CMK (cell line): ENCODE measurements at regions not wholly inside any gene's neighbourhood (a gene's known extent, or its start where the extent isn't known, plus 50 kb on each side); places are given as distances from the start of the nearest gene placed in this dataset.
A peak's percentile ranks its signal among the peaks of the same experiment; 100 is the strongest.
"Not testable (repeated sequence)": the region's sequence is repeated elsewhere in the genome, so short reads cannot be mapped to it uniquely, and the experiment has no call there.

ENCODE experiments used
- DNase-seq: peaks from one replicate; pipeline ENCODE4 v3.0.0-alpha.2; 2010; ENCODE audit warnings: low read depth

DNA sequence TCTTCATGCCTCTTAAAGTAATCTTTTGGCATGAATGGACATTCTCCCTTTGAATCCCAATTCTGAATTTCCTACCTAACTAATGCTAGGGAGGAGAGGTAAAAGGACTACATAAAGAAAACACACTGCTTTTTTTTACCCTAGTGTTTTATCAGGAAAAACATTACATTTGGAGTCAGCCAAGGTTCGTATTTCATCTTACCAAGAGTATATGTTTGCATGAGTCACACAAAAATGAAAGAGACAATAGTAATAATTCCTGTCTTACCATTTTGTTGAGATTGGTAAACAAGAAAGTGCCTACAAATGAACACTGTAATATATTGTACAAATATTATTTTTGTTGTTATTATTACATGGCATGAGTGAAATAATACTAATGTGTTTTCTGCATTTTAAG is 112.9 kb upstream of the WARS2 start:
- no peak for DNase-seq

DNA sequence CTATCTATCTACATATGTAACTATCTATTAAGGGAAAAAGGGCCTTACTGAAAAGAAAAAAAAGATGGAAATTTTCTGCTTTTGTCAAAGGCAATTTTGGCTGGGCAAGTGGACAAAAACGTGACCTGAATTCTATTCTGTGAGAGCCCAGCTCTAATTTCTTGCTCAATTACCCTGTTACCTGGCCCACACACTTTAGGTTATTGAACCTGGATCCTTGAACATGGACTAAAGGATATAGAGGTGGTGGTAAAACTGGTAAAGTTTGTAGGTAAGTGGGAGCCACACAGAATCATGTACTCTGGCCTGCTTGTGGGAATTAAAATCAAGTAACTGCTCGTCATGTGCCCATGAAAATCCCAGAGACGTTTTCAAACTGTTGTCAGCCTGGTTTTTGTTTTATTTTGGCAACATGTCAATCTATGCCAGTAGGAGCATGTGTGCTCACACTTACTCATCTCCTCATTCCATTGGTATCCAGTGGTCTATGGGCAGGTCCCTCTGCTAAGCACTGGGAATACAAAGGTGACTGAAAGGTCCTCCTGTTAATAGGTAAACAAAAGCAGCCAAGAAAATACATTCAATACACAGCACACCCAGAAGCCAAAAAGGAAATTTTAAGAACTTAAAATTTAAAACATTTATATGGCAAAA is 113.7 kb upstream of the WARS2 start:
- DNase-seq, result no peak

DNA sequence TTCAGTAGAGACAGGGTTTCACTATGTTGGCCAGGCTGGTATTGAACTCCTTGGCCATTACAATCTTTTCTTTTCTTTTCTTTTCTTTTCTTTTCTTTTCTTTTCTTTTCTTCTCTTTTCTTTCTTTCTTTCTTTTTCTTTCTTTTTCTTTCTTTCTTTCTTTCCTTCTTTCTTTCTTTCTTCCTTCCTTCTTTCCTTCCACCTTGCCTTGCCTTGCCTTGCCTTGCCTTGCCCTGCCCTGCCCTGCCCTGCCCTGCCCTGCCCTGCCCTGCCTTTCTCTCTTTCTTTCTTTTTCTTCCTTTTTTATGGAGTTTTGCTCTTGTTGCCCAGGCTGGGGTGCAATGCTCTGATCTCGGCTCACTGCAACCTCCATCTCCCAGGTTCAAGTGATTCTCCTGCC is 112.5 kb upstream of the HAO2 start:
- DNase-seq, result not testable (repeated sequence)

DNA sequence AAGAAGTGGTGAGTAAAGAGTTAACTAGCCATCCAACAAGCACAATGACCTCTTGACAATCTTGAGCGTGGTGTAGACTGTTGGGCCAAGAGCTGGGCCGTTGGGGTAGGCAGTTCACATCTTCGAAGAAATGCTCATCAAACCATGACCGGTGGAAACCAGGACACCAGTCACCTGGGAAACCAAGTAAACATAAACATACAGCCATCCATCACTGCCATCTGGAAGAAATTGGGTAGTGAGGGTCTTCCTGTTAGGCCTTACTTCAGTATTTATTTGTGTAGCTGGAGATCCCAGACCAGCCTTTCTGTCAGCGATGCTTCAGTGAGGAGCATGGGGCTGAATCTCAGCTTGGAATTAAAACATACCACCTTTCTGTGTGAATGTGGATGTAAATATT is 108.1 kb upstream of the HAO2 start:
- no peak for DNase-seq

DNA sequence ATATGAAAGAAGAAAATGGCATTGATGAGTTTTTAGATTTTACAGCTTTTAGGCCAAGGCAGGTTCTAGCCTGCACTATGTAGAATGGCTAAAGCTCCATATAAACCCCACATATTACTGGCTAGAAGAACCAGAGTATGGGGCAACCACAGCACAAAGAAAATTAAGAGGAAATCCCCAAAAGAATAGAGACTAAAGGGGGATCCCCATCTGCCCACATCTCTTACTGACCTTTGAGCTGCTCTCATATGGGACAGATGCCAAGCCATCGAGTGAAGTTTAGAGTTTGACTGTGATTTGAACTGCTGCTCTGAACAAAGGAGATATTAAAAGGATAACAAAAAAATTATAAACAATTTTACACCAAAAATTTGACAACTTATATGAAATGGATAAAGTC is 102.2 kb upstream of the HAO2 start:
- no peak for DNase-seq

DNA sequence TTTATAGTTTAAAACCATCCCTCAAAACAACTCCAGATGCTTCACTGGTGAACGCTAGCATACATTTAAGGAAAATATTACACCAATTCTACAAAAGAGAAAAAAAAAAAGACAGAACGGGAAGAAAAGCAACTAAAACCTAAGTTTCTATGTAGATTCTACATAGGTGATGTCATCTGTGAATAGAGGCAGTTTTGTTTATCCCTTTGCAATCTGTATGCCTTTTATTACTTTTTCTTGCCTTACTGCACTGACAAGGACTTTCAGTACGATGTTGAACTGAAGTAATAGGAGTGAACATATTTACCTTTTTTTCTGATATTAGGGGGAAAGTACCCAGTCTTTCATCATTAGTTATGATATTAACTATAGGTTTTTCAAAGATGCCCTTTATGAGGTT is 101.7 kb upstream of the HAO2 start:
- no peak for DNase-seq

DNA sequence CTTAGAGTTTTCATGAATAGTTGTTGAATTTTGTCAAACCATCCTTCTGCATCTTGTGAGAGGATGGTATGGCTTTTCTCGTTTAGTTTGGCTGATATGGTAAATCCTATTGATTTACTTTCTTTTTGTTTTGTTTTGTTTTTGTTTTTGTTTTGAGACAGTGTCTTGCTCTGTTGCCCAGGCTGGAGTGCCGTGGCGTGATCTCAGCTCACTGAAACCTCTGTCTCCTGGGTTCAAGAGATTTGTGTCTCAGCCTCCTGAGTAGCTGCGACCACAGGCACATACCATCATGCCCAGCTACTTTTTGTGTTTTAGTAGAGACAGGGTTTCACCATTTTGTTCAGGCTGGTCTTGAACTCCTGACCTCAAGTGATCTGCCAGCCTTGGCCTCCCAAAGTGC is 101.3 kb upstream of the HAO2 start:
- DNase-seq, result not testable (repeated sequence)

DNA sequence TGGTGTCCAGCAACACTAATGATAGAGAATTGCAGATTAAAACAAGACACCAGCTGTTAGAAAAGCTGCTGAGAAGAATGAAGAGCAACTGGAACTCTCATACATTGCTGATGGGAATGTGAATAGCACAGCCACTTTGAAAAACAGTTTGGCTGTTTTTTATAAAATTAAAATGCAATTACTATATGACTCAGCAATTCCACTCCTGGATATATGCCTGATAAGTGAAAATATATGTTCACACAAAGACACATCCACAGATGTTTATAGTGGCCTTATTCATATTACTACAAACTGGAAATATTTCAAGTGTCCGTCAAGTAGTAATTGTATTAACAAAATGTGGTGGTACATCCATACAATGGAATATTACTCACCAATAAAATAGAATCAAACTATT is 99.7 kb upstream of the HAO2 start:
- no peak for DNase-seq

DNA sequence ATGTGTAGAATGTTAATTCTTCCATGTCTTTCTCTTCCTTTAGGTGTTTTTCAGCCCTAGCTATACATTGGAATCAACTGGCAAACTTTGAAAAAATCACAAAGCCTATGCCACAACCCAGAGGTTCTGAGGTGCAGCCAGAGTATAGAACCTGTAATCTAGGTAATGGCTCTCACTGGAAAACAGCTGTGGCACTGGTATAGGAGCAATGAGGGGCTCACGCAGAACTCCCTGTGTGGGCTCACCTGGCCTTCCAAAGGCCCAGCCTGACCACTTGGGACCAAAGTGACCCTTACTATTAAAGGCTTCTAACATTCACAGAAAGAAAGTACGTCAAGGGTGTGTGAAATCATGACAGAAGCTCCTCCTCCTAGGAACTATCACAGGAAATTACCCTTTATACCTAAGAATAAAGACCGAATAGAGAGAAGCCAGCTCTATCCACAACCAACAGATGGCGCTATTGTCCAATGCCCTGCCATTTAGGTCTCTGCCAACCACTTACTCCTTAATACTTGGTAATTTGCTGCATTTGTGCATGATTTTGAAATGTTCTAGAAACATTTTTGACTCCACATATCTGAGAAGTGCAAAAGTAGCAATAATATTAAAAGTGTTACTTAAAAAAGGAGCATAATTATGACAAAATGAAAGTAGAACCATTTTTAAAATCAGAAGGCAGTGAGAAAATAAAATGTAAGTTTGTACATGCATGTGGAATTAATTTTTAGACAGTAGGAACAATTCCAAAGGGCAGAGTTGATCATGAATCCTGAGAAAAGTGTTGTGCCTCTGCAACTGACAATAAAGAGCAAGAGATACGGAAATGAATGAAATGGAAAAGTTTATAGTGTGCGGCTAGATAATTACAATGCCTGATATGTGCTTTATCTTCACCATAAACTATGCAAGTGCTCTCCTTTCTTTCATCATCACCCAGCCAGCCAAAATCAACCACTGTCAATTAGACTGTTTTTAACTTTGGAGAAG is 93.1 kb upstream of the HAO2 start:
- peak; percentile 18 for DNase-seq

DNA sequence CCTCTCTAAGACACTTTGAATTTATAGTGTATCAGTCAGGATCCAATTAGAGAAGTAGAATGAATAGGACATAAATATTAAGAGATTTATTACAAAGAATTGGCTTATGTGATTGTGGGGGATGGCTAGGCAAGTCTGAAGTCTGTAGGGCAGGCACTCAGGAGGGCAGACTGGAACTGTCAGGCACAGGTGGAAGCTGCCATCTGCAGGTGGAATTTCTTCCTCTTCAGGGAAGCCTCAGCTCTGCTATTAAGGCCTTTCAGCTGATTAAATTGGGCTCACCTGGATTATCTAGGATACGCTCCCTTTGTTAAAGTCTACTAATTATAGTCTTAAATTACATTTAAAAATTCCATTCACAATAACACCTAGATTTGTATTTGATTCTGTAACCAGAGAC is 92.0 kb upstream of the HAO2 start:
- no peak for DNase-seq

DNA sequence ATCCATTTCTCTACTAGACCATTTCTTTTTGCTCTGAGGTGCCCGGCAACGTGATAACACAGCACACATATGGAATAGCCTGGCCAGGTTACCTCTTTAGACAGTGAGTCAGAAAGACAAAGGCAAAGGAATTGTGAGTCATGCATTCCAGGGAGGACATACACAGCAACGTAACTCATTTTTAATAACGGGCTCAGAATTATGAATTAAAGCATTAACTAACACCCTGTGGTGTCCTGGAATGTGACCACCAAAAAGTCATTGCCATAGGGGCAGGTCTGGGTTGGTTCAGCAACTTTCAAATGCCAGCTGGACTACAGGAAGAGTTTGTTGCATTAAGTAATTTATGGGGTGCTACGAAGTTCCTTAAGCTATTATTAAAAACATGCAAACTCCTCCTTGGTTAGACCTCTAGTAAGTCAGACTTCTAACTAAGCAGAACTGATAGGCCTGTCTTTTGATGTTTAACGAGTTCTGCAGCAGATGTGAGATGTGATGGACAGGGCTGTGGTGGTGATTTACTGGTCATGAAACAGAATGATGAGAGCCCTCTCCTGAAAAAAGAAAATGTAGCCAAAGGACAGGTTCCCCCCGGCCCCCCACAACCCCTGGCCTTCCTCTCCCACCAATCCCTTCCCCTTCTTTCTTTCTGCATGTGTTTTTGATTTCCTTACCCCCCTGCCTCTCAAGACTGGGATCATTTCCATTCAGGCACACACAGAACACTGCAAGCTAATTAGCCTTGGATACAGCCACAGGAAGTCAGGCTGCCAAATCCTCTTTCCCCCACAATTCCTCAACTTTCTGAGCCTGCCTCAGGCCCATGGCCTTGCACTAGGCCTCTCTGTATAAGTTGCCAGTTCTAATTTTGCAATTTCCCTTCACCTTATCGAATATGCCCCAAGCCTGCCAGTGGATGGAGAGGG is 88.9 kb upstream of the HAO2 start:
- DNase-seq, result no peak

DNA sequence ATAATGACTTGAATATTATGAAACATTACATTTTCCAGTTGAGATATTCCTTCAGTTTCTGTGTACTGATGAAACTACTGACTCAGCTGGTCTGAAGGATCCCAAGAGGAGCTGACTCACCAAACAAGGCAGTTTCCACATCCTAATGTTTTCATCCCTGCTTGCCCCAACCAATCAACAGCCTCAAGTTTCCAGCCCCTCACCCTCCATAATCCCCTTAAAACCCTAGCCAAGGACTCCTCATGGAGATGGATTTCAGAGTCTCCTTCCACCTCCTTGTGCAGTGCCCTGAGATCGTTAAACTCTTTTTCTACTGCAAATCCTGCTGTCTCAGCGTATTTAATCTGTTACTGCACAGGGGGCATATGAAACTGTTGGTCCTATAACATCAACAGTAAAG is 83.1 kb upstream of the HAO2 start:
- DNase-seq, result no peak

DNA sequence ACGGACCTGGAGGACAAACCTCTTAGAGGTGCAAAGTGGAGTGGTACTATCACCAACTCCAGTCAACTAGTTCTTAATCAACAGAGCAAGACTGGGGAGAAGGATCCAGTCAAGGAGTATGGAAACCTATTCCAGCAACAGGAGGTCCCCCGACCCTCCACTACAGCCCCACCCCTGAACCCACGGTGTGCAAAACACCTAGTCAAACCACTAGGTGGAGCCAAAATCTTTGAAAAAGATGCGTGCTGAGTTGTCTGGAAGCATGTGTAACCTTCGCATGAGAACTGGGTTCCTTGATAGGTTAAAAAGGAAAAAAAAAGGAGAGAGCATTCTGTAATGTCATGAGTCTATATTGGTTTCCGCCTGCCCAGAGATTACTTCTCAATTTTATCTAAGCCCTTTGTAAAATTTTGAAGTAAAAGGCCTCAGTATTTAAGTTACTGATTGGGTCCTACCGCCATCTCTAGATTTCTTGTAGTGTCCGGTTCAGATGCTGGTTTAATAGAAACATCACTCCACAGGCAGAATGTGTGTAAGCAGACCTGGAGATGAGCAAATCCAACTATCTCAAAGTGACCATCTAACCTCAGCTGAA is 81.9 kb upstream of the HAO2 start:
- DNase-seq, result no peak

DNA sequence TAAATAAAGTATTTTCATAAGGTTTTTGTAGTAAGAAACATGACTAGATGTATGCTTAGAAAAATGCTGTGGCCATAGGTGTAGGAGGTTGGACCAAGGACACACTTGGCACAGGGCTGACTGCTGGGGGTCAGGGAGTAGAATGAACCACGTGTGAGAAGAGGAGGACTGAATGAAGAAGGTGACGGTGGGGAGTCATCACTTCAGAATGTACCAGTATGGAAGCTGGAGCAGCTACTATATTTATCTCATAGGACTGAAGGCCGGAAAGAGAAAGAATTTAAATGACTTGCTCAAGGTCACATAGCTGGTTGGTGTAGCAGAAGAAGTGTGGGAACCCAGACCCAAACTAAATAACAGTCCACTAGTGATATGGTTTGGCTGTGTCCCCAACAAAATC is 79.8 kb upstream of the HAO2 start:
- DNase-seq, result no peak

DNA sequence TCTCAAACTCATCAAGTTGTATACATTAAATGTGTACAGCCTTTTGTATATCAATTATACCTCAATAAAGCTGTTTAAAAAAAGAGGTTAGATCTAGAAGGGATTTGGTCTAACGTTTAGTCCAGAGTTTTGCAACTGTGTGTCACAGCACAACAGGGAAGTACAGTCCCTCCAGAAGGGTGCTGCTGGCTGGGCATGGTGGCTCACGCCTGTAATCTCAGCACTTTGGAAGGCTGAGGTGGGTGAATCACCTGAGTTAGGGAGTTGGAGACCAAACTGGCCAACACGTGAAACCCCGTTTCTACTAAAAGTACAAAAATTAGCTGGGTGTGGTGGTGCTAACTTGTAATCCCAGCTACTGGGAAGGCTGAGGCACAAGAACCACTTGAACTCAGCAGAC is 78.3 kb upstream of the HAO2 start:
- DNase-seq, result no peak

DNA sequence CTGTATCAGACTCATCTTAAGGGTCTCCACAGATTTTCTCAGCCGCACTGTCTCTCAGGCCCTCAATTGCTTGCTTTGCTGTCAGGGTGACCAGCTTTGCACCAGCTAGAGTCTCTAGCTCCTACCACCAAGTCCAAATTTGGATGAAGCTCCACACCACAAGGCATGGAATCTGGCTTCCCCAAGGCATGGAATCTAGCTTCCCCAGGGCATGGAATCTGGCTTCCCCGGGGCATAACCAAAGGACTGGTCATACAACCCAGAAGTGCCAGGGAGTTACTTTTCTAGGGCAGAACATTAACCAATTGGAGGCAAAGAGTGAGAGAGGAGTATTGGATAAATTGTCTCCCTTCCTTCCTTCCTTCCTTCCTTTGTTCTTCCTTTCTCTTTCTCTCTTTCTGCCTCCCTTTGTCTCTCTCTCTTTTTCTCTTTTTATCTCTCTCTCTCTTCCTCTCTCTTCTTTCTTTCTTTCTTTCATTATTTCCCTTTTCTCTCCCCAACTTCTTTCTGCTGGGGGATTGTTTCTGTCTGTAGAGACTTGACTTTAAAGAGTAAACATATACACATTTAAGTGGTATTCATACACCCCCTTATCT is 76.9 kb upstream of the HAO2 start:
- DNase-seq, result no peak

DNA sequence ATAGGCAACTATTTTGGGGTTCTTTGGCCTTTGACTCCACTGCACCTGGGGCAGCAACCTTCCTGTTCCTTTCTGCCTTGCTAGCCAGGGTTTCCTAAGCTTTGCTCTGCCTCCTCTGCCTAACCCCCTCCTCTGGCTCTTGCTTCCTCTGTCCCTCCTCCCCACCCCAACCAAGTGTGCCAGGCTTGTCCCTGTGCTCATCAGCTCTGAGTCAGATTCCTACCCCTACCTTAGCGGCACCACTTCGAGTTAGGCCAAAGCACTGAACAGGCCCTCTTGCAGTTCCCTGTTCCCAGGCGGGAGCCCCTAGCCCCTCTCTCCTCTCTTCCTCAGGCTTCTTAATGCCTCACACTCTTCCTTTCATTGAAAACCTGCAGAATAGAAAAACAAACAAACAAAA is 74.8 kb upstream of the HAO2 start:
- no peak for DNase-seq

DNA sequence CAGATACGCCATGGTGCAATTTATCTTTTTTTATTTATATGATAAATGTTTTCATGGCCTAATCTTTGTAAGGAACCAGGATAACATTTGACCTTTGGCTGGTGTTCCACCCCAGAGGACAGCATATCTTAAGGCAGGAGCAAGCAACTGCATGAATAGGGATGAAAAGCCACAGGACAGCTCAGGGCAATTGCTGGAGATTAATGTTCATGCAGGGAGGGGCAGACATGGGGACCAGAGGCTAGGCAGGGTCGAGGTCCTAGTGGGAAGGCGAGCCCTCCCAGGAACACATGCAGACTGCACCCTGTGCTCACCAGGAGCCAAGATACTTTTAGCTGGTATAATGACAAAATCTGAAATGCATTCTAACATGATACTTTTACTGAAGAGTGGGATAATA is 74.4 kb upstream of the HAO2 start:
- DNase-seq, result no peak

DNA sequence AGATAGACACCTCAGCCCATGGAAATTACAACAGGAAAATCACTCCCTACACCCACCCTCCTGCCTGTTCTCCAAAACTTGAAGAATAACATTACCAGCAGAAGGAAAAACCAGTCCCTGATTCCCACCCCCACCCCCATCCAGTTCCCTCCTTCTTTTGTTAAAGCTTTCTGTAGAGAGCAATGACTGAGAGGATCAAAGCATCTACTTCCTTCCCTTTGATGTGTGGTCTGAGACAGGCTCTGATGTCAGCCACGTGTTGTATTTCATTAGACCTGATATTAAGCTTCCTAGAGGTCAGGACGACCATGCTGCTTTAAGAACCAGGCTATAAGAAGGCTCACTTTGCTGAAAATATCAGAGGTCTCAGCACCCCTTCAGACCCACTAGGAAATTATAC is 73.9 kb upstream of the HAO2 start:
- DNase-seq, result no peak

DNA sequence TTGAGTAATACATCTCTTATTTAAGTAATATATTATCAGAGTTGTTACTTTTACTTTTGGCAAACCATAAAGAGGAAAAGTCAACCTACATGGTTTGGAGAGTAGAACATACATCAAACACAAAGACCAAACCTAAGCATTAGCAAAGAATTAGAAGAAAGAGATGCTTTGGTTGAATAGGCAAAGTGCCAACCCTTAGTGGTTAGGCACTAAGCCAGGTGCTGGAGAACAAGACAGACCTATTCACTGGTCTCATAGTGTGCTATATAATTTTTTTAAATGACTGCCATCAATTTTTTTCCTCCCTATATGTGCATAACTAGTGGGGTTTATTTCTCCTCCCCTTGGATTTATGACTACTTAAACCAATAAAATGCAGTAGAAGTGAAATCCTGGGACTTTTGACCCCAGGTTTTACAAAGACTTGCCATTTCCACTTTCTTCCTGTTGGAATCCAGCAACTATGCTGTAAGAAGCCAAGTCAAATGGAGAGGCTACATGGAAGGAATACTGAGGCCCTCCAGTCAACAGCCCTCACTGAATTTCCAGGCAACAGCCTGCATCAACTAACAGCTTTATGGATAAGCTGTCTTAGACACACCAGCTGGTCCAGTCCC is 69.8 kb upstream of the HAO2 start:
- no peak for DNase-seq

DNA sequence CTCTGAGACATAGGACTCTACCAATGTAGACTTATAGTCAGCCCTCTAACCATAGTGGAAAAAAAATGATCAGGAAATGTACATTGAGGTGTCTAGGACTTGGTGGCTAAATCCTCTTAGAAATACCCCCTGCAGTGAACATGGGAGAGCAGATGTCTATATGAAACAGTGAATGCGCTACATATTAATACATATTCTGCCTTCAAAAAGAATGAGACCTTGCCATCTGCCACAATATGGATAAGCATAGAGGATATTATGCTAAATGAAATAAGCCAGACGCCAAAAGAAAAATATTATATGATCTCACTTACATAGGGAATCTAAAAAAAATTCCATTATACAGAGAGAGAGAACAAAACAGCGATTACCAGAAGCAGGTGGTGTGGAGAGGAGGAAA is 66.6 kb upstream of the HAO2 start:
- no peak for DNase-seq
